ENCODE measurements at regions not wholly inside any gene's neighbourhood (a gene's known extent, or its start where the extent isn't known, plus 50 kb on each side); places are given as distances from the start of the nearest gene placed in this dataset.

- no peak for DNase-seq (ENCODE audit: low spot score)
- no peak for TF ChIP-seq POLR2AphosphoS5 (IDR thresholded peaks at IDR 0.05; ENCODE audit: low read depth)
- no peak for TF ChIP-seq JUNB (IDR thresholded peaks at IDR 0.05; ENCODE audit: unreplicated experiment)
- no peak for TF ChIP-seq STAT1 (IDR thresholded peaks at IDR 0.05; ENCODE audit: unreplicated experiment)
- no peak for TF ChIP-seq ZNF462 (CRISPR knock-in tag; IDR thresholded peaks at IDR 0.05)
- TF ChIP-seq, protein P1, sequence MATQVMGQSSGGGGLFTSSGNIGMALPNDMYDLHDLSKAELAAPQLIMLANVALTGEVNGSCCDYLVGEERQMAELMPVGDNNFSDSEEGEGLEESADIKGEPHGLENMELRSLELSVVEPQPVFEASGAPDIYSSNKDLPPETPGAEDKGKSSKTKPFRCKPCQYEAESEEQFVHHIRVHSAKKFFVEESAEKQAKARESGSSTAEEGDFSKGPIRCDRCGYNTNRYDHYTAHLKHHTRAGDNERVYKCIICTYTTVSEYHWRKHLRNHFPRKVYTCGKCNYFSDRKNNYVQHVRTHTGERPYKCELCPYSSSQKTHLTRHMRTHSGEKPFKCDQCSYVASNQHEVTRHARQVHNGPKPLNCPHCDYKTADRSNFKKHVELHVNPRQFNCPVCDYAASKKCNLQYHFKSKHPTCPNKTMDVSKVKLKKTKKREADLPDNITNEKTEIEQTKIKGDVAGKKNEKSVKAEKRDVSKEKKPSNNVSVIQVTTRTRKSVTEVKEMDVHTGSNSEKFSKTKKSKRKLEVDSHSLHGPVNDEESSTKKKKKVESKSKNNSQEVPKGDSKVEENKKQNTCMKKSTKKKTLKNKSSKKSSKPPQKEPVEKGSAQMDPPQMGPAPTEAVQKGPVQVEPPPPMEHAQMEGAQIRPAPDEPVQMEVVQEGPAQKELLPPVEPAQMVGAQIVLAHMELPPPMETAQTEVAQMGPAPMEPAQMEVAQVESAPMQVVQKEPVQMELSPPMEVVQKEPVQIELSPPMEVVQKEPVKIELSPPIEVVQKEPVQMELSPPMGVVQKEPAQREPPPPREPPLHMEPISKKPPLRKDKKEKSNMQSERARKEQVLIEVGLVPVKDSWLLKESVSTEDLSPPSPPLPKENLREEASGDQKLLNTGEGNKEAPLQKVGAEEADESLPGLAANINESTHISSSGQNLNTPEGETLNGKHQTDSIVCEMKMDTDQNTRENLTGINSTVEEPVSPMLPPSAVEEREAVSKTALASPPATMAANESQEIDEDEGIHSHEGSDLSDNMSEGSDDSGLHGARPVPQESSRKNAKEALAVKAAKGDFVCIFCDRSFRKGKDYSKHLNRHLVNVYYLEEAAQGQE (IDR thresholded peaks at IDR 0.05; ENCODE audit: unreplicated experiment) = no peak
- TF ChIP-seq CREB1 (CRISPR knock-in tag; IDR thresholded peaks at IDR 0.05; ENCODE audit: low read depth) = no peak
- TF ChIP-seq EZH2phosphoT487 (IDR thresholded peaks at IDR 0.05; ENCODE audit: unreplicated experiment) = no peak
- TF ChIP-seq, protein P2, sequence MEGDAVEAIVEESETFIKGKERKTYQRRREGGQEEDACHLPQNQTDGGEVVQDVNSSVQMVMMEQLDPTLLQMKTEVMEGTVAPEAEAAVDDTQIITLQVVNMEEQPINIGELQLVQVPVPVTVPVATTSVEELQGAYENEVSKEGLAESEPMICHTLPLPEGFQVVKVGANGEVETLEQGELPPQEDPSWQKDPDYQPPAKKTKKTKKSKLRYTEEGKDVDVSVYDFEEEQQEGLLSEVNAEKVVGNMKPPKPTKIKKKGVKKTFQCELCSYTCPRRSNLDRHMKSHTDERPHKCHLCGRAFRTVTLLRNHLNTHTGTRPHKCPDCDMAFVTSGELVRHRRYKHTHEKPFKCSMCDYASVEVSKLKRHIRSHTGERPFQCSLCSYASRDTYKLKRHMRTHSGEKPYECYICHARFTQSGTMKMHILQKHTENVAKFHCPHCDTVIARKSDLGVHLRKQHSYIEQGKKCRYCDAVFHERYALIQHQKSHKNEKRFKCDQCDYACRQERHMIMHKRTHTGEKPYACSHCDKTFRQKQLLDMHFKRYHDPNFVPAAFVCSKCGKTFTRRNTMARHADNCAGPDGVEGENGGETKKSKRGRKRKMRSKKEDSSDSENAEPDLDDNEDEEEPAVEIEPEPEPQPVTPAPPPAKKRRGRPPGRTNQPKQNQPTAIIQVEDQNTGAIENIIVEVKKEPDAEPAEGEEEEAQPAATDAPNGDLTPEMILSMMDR (conservative IDR thresholded peaks at IDR 0.05; ENCODE audit: low read depth in 2 of 2) = no peak
- no peak for TF ChIP-seq ZNF114 (CRISPR knock-in tag; IDR thresholded peaks at IDR 0.05)
- TF ChIP-seq EZH2 (IDR thresholded peaks at IDR 0.05; ENCODE audit: low read depth, unreplicated experiment) = no peak
- no peak for TF ChIP-seq ZNF331 (CRISPR knock-in tag; IDR thresholded peaks at IDR 0.05; ENCODE audit: low read depth)
- TF ChIP-seq ETS1 (IDR thresholded peaks at IDR 0.05) = no peak
- TF ChIP-seq NANOG (IDR thresholded peaks at IDR 0.05; ENCODE audit: borderline replicate concordance) = no peak
- Histone ChIP-seq H3F3A (replicated peaks; ENCODE audit: low read depth) (no peaks in the 10 kb centered on the region), H3K27me3 (ENCODE audit: insufficient read depth) (no peaks in the 10 kb centered on the region), H4K20me1 (replicated peaks; ENCODE audit: insufficient read depth) (no peaks in the 10 kb centered on the region), H3K36me3 (ENCODE audit: insufficient read depth) (no peaks in the 10 kb centered on the region), H2AFZ (no peak overlapping the region), H3K9me2 (ENCODE audit: insufficient read depth) (no peaks in the 10 kb centered on the region; the same call in 1 of the 2 replicates), H3K4me3 (no peak overlapping the region), H3K27ac (ENCODE audit: low read depth) (no peak overlapping the region), H3K4me1 (ENCODE audit: insufficient read depth) (no peaks in the 10 kb centered on the region), H3K79me2 (replicated peaks; ENCODE audit: insufficient read depth) (no peaks in the 10 kb centered on the region), H3K4me2 (no peak overlapping the region)
- Mint-ChIP-seq H3K27me3 (ENCODE audit: insufficient read depth, low read depth, poor library complexity) (no peaks in the 10 kb centered on the region), H3K36me3 (ENCODE audit: low read depth) (no peaks in the 10 kb centered on the region), H3K9me3 (no peaks in the 10 kb centered on the region), H3K4me3 (no peak overlapping the region), H3K27ac (no peak overlapping the region), H3K4me1 (no peaks in the 10 kb centered on the region)
- no peak for ATAC-seq
Measured at GRCh38 chr5:136840601-136841000, 475.3 kb upstream of the TRPC7 start.

Data from GM23338 (cell line).